Spleen (tissue), 11 donors: ENCODE measurements at regions not wholly inside any gene's neighbourhood (a gene's known extent, or its start where the extent isn't known, plus 50 kb on each side); places are given as distances from the start of the nearest gene placed in this dataset.

Experiments
- DNase-seq: peaks from one replicate; pipeline ENCODE4 v3.0.0-alpha.2; 2020
- H3K27ac ChIP-seq, 8 donors: fragments of 200-600 bp; sonication (generic) in 7 of 8; 1 replicate in 4 of 8; 2 replicates in 4 of 8; pipeline versions ENCODE4 v1.5.0 to v1.8.0; 2016 to 2021; ENCODE audit warnings: inconsistent platforms in 4 of 8, mild to moderate bottlenecking in 4 of 8, moderate library complexity in 1 of 8
- H3K27me3 ChIP-seq, 7 donors: fragments of 200-600 bp; sonication (generic) in 6 of 7; replicated peaks in 1 of 7; 1 replicate in 4 of 7; 2 replicates in 3 of 7; pipeline versions ENCODE4 v1.5.0 to v1.8.0; 2016 to 2021; ENCODE audit warnings: inconsistent platforms in 3 of 7, mild to moderate bottlenecking in 1 of 7
- H3K36me3 ChIP-seq, 6 donors: fragments of 200-600 bp; sonication (generic) in 5 of 6; 1 replicate in 4 of 6; 2 replicates in 2 of 6; pipeline versions ENCODE4 v1.5.0 to v1.8.0; 2016 to 2021; ENCODE audit warnings: inconsistent platforms in 2 of 6
- H3K4me1 ChIP-seq, 6 donors: fragments of 200-600 bp; sonication (generic) in 5 of 6; 1 replicate in 3 of 6; 2 replicates in 3 of 6; pipeline versions ENCODE4 v1.5.0 to v1.8.0; 2016 to 2021; ENCODE audit warnings: inconsistent platforms in 3 of 6
- H3K4me3 ChIP-seq, 8 donors: fragments of 200-600 bp; sonication (generic) in 7 of 8; 1 replicate in 4 of 8; 2 replicates in 4 of 8; pipeline versions ENCODE4 v1.5.0 to v1.8.0; 2016 to 2021; ENCODE audit warnings: inconsistent platforms in 4 of 8, mild to moderate bottlenecking in 4 of 8, moderate library complexity in 2 of 8
- H3K9me3 ChIP-seq, 8 donors: fragments of 200-600 bp; sonication (generic) in 7 of 8; 1 replicate in 4 of 8; 2 replicates in 4 of 8; pipeline versions ENCODE4 v1.5.0 to v1.8.0; 2016 to 2021; ENCODE audit warnings: inconsistent platforms in 4 of 8
- CTCF ChIP-seq, 11 experiments: fragments of 200-600 bp in 7 of 11; fragments of 450-650 bp in 4 of 11; sonication (generic) in 4 of 11; IDR thresholded peaks in 8 of 11; conservative IDR thresholded peaks in 3 of 11; 1 replicate in 7 of 11; 2 replicates in 4 of 11; pipeline versions ENCODE4 v1.4.0 to v1.8.0; 2016 to 2021; ENCODE audit warnings: antibody characterized with exemption in 11 of 11, inconsistent platforms in 4 of 11, mild to moderate bottlenecking in 1 of 11
- POLR2A ChIP-seq, 3 donors: fragments of 450-650 bp; IDR thresholded peaks; one replicate each; pipeline ENCODE4 v1.5.1; 2017; ENCODE audit warnings: antibody characterized with exemption in 3 of 3, mild to moderate bottlenecking in 1 of 3
- POLR2AphosphoS5 ChIP-seq, 3 donors: sonication (generic); formaldehyde crosslinking; IDR thresholded peaks; one replicate each; pipeline ENCODE4 v1.5.1; 2017; ENCODE audit warnings: antibody characterized with exemption in 3 of 3
- WGBS, 5 donors: extraction: QIAGEN DNeasy Blood & Tissue Kit in 3 of 5; methylation state at CpG; one replicate each; pipeline versions ENCODE4 v1.1.5 to v1.1.7; 2013 to 2018; 5-methylcytosine and 5-hydroxymethylcytosine counted together
- intact Hi-C: fragments of 100-400 bp; cut with DNase I; formaldehyde crosslinking; loops from one replicate; pipeline ENCODE4 v1.15.0; 2023; ENCODE audit warnings: low total_unique reads
- donor health status: healthy with polysubstance abuse.
- donor health status: DM: no; HTN: no; CAD: no; lungs with moderate emphysema.
- donor health status: DM: no; HTN: no; CAD: no.
- donor health status: Bipolar disorder and iron deficiency.
- donor health status: healthy.
- donor health status: DM: no; HTN: no; CAD: no.
- donor health status: DM: yes; HTN: yes; CAD: no.

- TF ChIP-seq POLR2AphosphoS5 (IDR thresholded peaks at IDR 0.05) = no peak
- TF ChIP-seq CTCF (IDR thresholded peaks at IDR 0.05 in 8 of 11, conservative IDR thresholded peaks at IDR 0.05 in 3 of 11) = no peak
- no peak for TF ChIP-seq POLR2A (IDR thresholded peaks at IDR 0.05)
- H3K27me3 ChIP-seq = no peaks in the 10 kb centered on the region
- H3K4me3 ChIP-seq = no peak overlapping the region
- no peak for DNase-seq
- no peaks in the 10 kb centered on the region for H3K9me3 ChIP-seq
- H3K36me3 ChIP-seq = no peaks in the 10 kb centered on the region
- no peak overlapping the region for H3K27ac ChIP-seq
- no peaks in the 10 kb centered on the region for H3K4me1 ChIP-seq
- intact Hi-C loops = no loop called here
- 91 to 94% (median 92%) methylated on average over 5 of the region's 5 CpGs for WGBS, 5 donors
Measured at GRCh38 chr14:53384536-53384935, 231.4 kb upstream of the DDHD1 start.

- whole genome bisulfite sequencing, 5 donors = 61 to 76% (median 70%) methylated on average over 1 of the region's 1 CpG
Measured at GRCh38 chr14:53384073-53384472, 230.9 kb upstream of the DDHD1 start.

GRCh38 chr14:53381895-53382294 lies 228.8 kb upstream of the DDHD1 start:
- Histone ChIP-seq H3K27ac (no peak overlapping the region), H3K9me3 (no peaks in the 10 kb centered on the region), H3K4me1 (no peaks in the 10 kb centered on the region), H3K4me3 (no peak overlapping the region), H3K27me3 (no peaks in the 10 kb centered on the region), H3K36me3 (no peaks in the 10 kb centered on the region)
- WGBS, 5 donors = 87 to 93% (median 90%) methylated on average over 2 of the region's 2 CpGs
- intact Hi-C loops = no loop called here
- no peak for DNase-seq
- no peak for TF ChIP-seq POLR2A (IDR thresholded peaks at IDR 0.05)
- TF ChIP-seq POLR2AphosphoS5 (IDR thresholded peaks at IDR 0.05) = no peak
- no peak for TF ChIP-seq CTCF (IDR thresholded peaks at IDR 0.05 in 8 of 11, conservative IDR thresholded peaks at IDR 0.05 in 3 of 11)

More at GRCh38 chr14:53384073-53384472, 230.9 kb upstream of the DDHD1 start:
- H3K4me3 ChIP-seq = no peak overlapping the region
- no peaks in the 10 kb centered on the region for H3K9me3 ChIP-seq
- TF ChIP-seq CTCF (IDR thresholded peaks at IDR 0.05 in 8 of 11, conservative IDR thresholded peaks at IDR 0.05 in 3 of 11) (no peak), POLR2A (IDR thresholded peaks at IDR 0.05) (no peak), POLR2AphosphoS5 (IDR thresholded peaks at IDR 0.05) (no peak)
- H3K27me3 ChIP-seq = no peaks in the 10 kb centered on the region
- intact Hi-C loops = no loop called here
- no peak overlapping the region for H3K27ac ChIP-seq
- no peaks in the 10 kb centered on the region for H3K4me1 ChIP-seq
- no peaks in the 10 kb centered on the region for H3K36me3 ChIP-seq
- no peak for DNase-seq

GRCh38 chr14:53380867-53381225 lies 227.7 kb upstream of the DDHD1 start:
- H3K9me3 ChIP-seq = no peaks in the 10 kb centered on the region
- no peaks in the 10 kb centered on the region for H3K4me1 ChIP-seq
- 31 to 51% (median 46%) methylated on average over 1 of the region's 1 CpG for WGBS, 5 donors
- no peak overlapping the region for H3K4me3 ChIP-seq
- H3K27me3 ChIP-seq = no peaks in the 10 kb centered on the region
- intact Hi-C loops = no loop called here
- TF ChIP-seq POLR2A (IDR thresholded peaks at IDR 0.05) (no peak), POLR2AphosphoS5 (IDR thresholded peaks at IDR 0.05) (no peak), CTCF (IDR thresholded peaks at IDR 0.05 in 8 of 11, conservative IDR thresholded peaks at IDR 0.05 in 3 of 11) (no peak)
- DNase-seq = no peak
- H3K36me3 ChIP-seq = no peaks in the 10 kb centered on the region
- no peak overlapping the region for H3K27ac ChIP-seq
